ENCODE measurements at regions not wholly inside any gene's neighbourhood (a gene's known extent, or its start where the extent isn't known, plus 50 kb on each side); places are given as distances from the start of the nearest gene placed in this dataset.
A peak's percentile ranks its signal among the peaks of the same experiment; 100 is the strongest.

DNA sequence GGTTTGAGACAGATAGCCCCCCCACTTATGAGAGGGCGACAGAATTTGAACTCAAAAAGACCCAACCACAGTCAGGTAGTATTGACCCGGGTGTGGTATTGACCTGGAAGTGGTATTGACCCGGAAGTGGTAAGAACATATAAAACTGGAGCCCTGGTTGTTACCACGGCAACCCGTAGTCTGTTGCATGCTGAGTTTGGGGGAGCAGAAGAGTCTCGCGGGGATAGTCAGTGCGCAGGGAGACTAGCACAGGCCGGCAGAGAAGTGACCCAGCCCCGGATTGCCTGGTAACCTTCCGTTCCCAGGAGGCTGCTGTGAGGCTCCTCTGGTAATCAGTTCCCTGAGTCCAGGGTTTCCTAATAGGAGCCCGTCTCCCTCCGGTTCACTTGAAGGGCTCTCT, 96.2 kb downstream of the SNX5 start:
- Histone ChIP-seq H3K27me3 (ENCODE audit: control insufficient read depth, insufficient read depth, low read length) (no peaks in the 10 kb centered on the region), H3K36me3 (ENCODE audit: control insufficient read depth, insufficient read depth, low read length) (no peaks in the 10 kb centered on the region), H3K4me3 (ENCODE audit: low read length) (no peak overlapping the region), H3K4me1 (ENCODE audit: control insufficient read depth, insufficient read depth, low read length) (peaks cover 48% of the 10 kb centered on the region), H3K27ac (ENCODE audit: low read length) (no peak overlapping the region), H3K9me3 (ENCODE audit: control insufficient read depth, low read depth, low read length) (no peaks in the 10 kb centered on the region)
- DNase-seq = no peak
- WGBS (ENCODE audit: insufficient coverage, low lambda C conversion rate) = no CpG with 5 or more reads among the region's 13 CpGs

- H3K4me3 ChIP-seq (ENCODE audit: low read length) = no peak overlapping the region
- WGBS (ENCODE audit: insufficient coverage, low lambda C conversion rate) = no CpG with 5 or more reads among the region's 4 CpGs
- no peak for DNase-seq
- peaks cover 45% of the 10 kb centered on the region for H3K4me1 ChIP-seq (ENCODE audit: control insufficient read depth, insufficient read depth, low read length)
- no peaks in the 10 kb centered on the region for H3K36me3 ChIP-seq (ENCODE audit: control insufficient read depth, insufficient read depth, low read length)
- H3K27me3 ChIP-seq (ENCODE audit: control insufficient read depth, insufficient read depth, low read length) = no peaks in the 10 kb centered on the region
- H3K27ac ChIP-seq (ENCODE audit: low read length) = peak overlapping the region; percentile 46
- no peaks in the 10 kb centered on the region for H3K9me3 ChIP-seq (ENCODE audit: control insufficient read depth, low read depth, low read length)
Measured at GRCh38 chr20:17871886-17872285, 96.7 kb downstream of the SNX5 start.

DNA sequence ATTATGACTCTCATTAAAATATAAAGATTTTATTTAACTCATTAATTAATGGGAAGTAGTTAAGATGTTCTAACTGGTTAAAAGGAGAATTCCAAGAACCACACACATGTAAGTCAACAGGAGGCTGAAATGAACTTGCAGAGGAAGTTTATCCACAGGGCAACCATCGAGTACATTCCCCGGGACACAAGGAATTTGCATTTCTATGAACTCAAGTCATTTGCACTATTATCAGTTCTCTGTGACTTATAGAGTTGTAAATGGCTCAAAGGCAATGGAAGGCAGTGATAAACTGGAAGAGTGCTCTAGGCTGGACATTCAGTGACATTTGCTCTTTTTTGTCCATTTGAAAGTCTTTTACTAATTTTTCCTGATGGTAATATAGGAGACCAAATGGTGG, 97.4 kb downstream of the SNX5 start:
- H3K4me3 ChIP-seq (ENCODE audit: low read length) = no peak overlapping the region
- no peaks in the 10 kb centered on the region for H3K36me3 ChIP-seq (ENCODE audit: control insufficient read depth, insufficient read depth, low read length)
- H3K4me1 ChIP-seq (ENCODE audit: control insufficient read depth, insufficient read depth, low read length) = peaks cover 40% of the 10 kb centered on the region
- peak overlapping the region; percentile 46 for H3K27ac ChIP-seq (ENCODE audit: low read length)
- DNase-seq = peak; percentile 65 to 75
- no peaks in the 10 kb centered on the region for H3K27me3 ChIP-seq (ENCODE audit: control insufficient read depth, insufficient read depth, low read length)
- WGBS (ENCODE audit: insufficient coverage, low lambda C conversion rate) = no CpG with 5 or more reads among the region's 2 CpGs
- no peaks in the 10 kb centered on the region for H3K9me3 ChIP-seq (ENCODE audit: control insufficient read depth, low read depth, low read length)

DNA sequence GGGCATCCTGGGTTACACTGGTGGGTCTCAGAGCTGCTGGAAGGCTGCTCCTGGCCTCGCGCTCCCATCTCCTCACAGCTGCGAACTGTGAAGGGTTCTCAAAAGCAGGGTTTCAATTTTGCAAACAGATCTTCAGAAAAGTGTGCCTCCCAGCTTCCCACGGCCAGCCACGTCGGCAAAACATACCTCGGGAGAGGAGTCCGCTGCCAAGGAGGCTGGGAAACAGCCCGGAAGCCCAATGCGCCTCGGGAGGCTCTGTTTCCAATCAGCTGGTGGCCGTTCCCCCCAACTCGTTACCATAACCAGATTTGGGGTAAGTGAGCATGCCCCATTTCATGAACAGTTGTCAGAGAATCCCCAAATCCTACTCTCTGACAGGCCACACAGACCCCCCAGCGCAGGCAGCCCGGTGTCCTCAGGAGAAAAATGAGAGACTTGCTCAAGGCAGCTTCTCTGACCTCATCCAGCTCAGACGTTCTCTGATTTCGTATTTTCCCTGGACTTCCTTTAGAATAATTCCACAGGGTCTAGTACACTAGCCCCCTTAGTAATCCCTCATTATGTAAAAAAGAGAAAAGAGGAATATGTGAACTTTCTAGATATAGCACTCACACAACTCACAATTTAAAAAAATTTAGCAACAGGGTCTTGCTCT, 98.4 kb downstream of the SNX5 start:
- no peak for DNase-seq
- no peaks in the 10 kb centered on the region for H3K27me3 ChIP-seq (ENCODE audit: control insufficient read depth, insufficient read depth, low read length)
- no CpG with 5 or more reads among the region's 17 CpGs for WGBS (ENCODE audit: insufficient coverage, low lambda C conversion rate)
- no peaks in the 10 kb centered on the region for H3K36me3 ChIP-seq (ENCODE audit: control insufficient read depth, insufficient read depth, low read length)
- no peak overlapping the region for H3K4me3 ChIP-seq (ENCODE audit: low read length)
- H3K9me3 ChIP-seq (ENCODE audit: control insufficient read depth, low read depth, low read length) = no peaks in the 10 kb centered on the region
- H3K4me1 ChIP-seq (ENCODE audit: control insufficient read depth, insufficient read depth, low read length) = peaks cover 31% of the 10 kb centered on the region
- H3K27ac ChIP-seq (ENCODE audit: low read length) = no peak overlapping the region

- Histone ChIP-seq H3K27me3 (ENCODE audit: control insufficient read depth, insufficient read depth, low read length) (no peaks in the 10 kb centered on the region), H3K4me1 (ENCODE audit: control insufficient read depth, insufficient read depth, low read length) (peaks cover 28% of the 10 kb centered on the region), H3K9me3 (ENCODE audit: control insufficient read depth, low read depth, low read length) (no peaks in the 10 kb centered on the region), H3K36me3 (ENCODE audit: control insufficient read depth, insufficient read depth, low read length) (no peaks in the 10 kb centered on the region), H3K4me3 (ENCODE audit: low read length) (no peak overlapping the region), H3K27ac (ENCODE audit: low read length) (no peak overlapping the region)
- no CpG with 5 or more reads among the region's 12 CpGs for WGBS (ENCODE audit: insufficient coverage, low lambda C conversion rate)
- DNase-seq = no peak
Measured at GRCh38 chr20:17869295-17869994, 99.1 kb downstream of the SNX5 start.

GRCh38 chr20:17868700-17869231, 99.8 kb downstream of the SNX5 start:
- WGBS (ENCODE audit: insufficient coverage, low lambda C conversion rate) = no CpG with 5 or more reads among the region's 4 CpGs
- DNase-seq = no peak

GRCh38 chr20:17868151-17868550, 100.4 kb downstream of the SNX5 start:
- DNase-seq = no peak
- Histone ChIP-seq H3K4me3 (ENCODE audit: low read length) (no peak overlapping the region), H3K27me3 (ENCODE audit: control insufficient read depth, insufficient read depth, low read length) (no peaks in the 10 kb centered on the region), H3K36me3 (ENCODE audit: control insufficient read depth, insufficient read depth, low read length) (no peaks in the 10 kb centered on the region), H3K9me3 (ENCODE audit: control insufficient read depth, low read depth, low read length) (no peaks in the 10 kb centered on the region), H3K4me1 (ENCODE audit: control insufficient read depth, insufficient read depth, low read length) (peaks cover 30% of the 10 kb centered on the region), H3K27ac (ENCODE audit: low read length) (no peak overlapping the region)
- WGBS (ENCODE audit: insufficient coverage, low lambda C conversion rate) = 100% methylated on average over 1 of the region's 4 CpGs

More at GRCh38 chr20:17868700-17869231, 99.8 kb downstream of the SNX5 start:
- H3K36me3 ChIP-seq (ENCODE audit: control insufficient read depth, insufficient read depth, low read length) = no peaks in the 10 kb centered on the region
- no peaks in the 10 kb centered on the region for H3K9me3 ChIP-seq (ENCODE audit: control insufficient read depth, low read depth, low read length)
- H3K27me3 ChIP-seq (ENCODE audit: control insufficient read depth, insufficient read depth, low read length) = no peaks in the 10 kb centered on the region
- H3K4me1 ChIP-seq (ENCODE audit: control insufficient read depth, insufficient read depth, low read length) = peaks cover 31% of the 10 kb centered on the region
- H3K4me3 ChIP-seq (ENCODE audit: low read length) = no peak overlapping the region
- no peak overlapping the region for H3K27ac ChIP-seq (ENCODE audit: low read length)

DNA sequence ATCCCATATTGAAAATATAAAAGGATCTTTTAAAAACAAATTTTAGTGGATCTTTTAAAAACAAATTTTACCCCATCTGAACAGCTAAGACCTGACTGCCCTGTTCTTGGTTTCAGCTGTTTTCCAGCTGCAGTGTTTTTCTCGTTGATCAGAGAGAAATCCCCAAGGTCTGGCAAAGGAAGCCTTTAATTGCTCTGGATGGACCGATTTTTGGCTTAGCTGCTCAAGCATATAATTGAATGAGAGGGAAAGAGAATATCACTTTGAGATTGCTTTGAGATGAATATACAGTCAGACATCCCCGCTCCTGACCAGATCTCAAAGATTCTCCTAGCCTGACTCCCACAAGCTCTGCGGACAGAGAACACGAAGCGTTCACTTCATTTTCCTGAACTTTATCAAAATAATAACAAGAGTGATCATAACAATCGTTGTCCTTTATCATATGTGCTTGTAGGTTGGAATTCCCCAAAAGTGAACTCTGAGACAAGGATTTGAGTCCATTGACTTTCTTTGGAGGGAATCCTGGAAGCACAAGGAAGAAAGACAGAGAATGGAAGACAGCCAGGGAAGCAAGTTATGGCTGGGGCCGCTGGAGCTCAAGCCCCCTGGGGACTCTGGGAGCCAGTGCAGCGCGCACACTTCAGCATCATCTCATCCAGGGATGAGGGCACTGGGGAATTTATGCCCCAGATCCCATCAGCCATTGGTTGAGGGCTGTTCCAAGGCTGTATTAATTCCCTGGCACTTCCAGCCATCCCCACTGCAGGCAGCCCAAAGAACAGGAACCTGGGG, 101.3 kb downstream of the SNX5 start:
- DNase-seq = no peak
- H3K36me3 ChIP-seq (ENCODE audit: control insufficient read depth, insufficient read depth, low read length) = no peaks in the 10 kb centered on the region
- H3K9me3 ChIP-seq (ENCODE audit: control insufficient read depth, low read depth, low read length) = no peaks in the 10 kb centered on the region
- no peak overlapping the region for H3K27ac ChIP-seq (ENCODE audit: low read length)
- 60% methylated on average over 1 of the region's 10 CpGs for WGBS (ENCODE audit: insufficient coverage, low lambda C conversion rate)
- no peaks in the 10 kb centered on the region for H3K27me3 ChIP-seq (ENCODE audit: control insufficient read depth, insufficient read depth, low read length)
- peaks cover 35% of the 10 kb centered on the region for H3K4me1 ChIP-seq (ENCODE audit: control insufficient read depth, insufficient read depth, low read length)
- H3K4me3 ChIP-seq (ENCODE audit: low read length) = no peak overlapping the region

- Histone ChIP-seq H3K4me3 (ENCODE audit: low read length) (no peak overlapping the region), H3K27me3 (ENCODE audit: control insufficient read depth, insufficient read depth, low read length) (no peaks in the 10 kb centered on the region), H3K4me1 (ENCODE audit: control insufficient read depth, insufficient read depth, low read length) (peaks cover 30% of the 10 kb centered on the region), H3K27ac (ENCODE audit: low read length) (no peak overlapping the region), H3K9me3 (ENCODE audit: control insufficient read depth, low read depth, low read length) (no peaks in the 10 kb centered on the region), H3K36me3 (ENCODE audit: control insufficient read depth, insufficient read depth, low read length) (no peaks in the 10 kb centered on the region)
- WGBS (ENCODE audit: insufficient coverage, low lambda C conversion rate) = no CpG with 5 or more reads among the region's 7 CpGs
- no peak for DNase-seq
Measured at GRCh38 chr20:17866234-17867001, 102.2 kb downstream of the SNX5 start.

Data from large intestine (tissue), 3 donors.